Activated CD4-positive, alpha-beta memory T cell treated with anti-CD3 and anti-CD28 coated beads, Interleukin-2, amount 10 ng/mL, durations not matched to agents 7 days and 5 days (primary cell): ENCODE measurements at regions not wholly inside any gene's neighbourhood (a gene's known extent, or its start where the extent isn't known, plus 50 kb on each side); places are given as distances from the start of the nearest gene placed in this dataset.

Source experiments
- CTCF ChIA-PET: fragments of 350-600 bp; sonication (Branson Sonifier 250); formaldehyde crosslinking; loops from one replicate; lab custom pipeline; 2021; ENCODE audit warnings: antibody characterized with exemption, inconsistent platforms; lab: Charles Lee
- POLR2A ChIA-PET: fragments of 350-600 bp; sonication (Branson Sonifier 250); formaldehyde crosslinking; loops from one replicate; lab custom pipeline; 2021; ENCODE audit warnings: antibody characterized with exemption; lab: Charles Lee
- DNase-seq: peaks from one replicate; pipeline ENCODE4 v3.0.0-alpha.2; 2020
- H3K27ac Mint-ChIP-seq: one replicate; pipeline ENCODE4 v1.8.0; 2021; ENCODE audit warnings: mild to moderate bottlenecking, mixed read lengths
- H3K27me3 Mint-ChIP-seq: one replicate; pipeline ENCODE4 v1.8.0; 2021; ENCODE audit warnings: mixed read lengths
- H3K36me3 Mint-ChIP-seq: one replicate; pipeline ENCODE4 v1.8.0; 2021; ENCODE audit warnings: low read depth, mixed read lengths
- H3K4me1 Mint-ChIP-seq: one replicate; pipeline ENCODE4 v1.8.0; 2021; ENCODE audit warnings: mixed read lengths
- H3K4me3 Mint-ChIP-seq: one replicate; pipeline ENCODE4 v1.8.0; 2021; ENCODE audit warnings: mild to moderate bottlenecking, mixed read lengths
- H3K9me3 Mint-ChIP-seq: one replicate; pipeline ENCODE4 v1.8.0; 2021; ENCODE audit warnings: mixed read lengths

- no peaks in the 10 kb centered on the region for H3K4me1 Mint-ChIP-seq
- CTCF ChIA-PET: no interaction called here
- H3K9me3 Mint-ChIP-seq: no peaks in the 10 kb centered on the region
These were observed 55.3 kb upstream of the NOL4 start for GRCh38 chr18:34280000-34280399.

GRCh38 chr18:34280653-34281052 is 55.9 kb upstream of the NOL4 start:
- no peak overlapping the region for H3K4me3 Mint-ChIP-seq
- ChIA-PET CTCF (no interaction called here), POLR2A (no interaction called here)
- no peaks in the 10 kb centered on the region for H3K36me3 Mint-ChIP-seq
- DNase-seq: no peak
- no peaks in the 10 kb centered on the region for H3K9me3 Mint-ChIP-seq
- H3K4me1 Mint-ChIP-seq: no peaks in the 10 kb centered on the region
- no peaks in the 10 kb centered on the region for H3K27me3 Mint-ChIP-seq
- H3K27ac Mint-ChIP-seq: no peak overlapping the region

More at GRCh38 chr18:34280000-34280399, 55.3 kb upstream of the NOL4 start:
- POLR2A ChIA-PET: no interaction called here
- H3K36me3 Mint-ChIP-seq: no peaks in the 10 kb centered on the region
- no peak overlapping the region for H3K27ac Mint-ChIP-seq
- H3K4me3 Mint-ChIP-seq: no peak overlapping the region
- DNase-seq: no peak
- H3K27me3 Mint-ChIP-seq: no peaks in the 10 kb centered on the region

- ChIA-PET POLR2A (no interaction called here), CTCF (no interaction called here)
- Mint-ChIP-seq H3K4me1 (no peaks in the 10 kb centered on the region), H3K27ac (no peak overlapping the region), H3K27me3 (no peaks in the 10 kb centered on the region), H3K9me3 (peaks cover 2% of the 10 kb centered on the region), H3K36me3 (no peaks in the 10 kb centered on the region), H3K4me3 (no peak overlapping the region)
- no peak for DNase-seq
These were observed 56.6 kb upstream of the NOL4 start for GRCh38 chr18:34281290-34281689.

GRCh38 chr18:34281722-34282121 is 57.0 kb upstream of the NOL4 start:
- POLR2A ChIA-PET: no interaction called here
- H3K27ac Mint-ChIP-seq: no peak overlapping the region
- DNase-seq: no peak
- H3K9me3 Mint-ChIP-seq: peaks cover 4% of the 10 kb centered on the region
- CTCF ChIA-PET: no interaction called here
- H3K36me3 Mint-ChIP-seq: no peaks in the 10 kb centered on the region
- H3K4me1 Mint-ChIP-seq: no peaks in the 10 kb centered on the region
- H3K27me3 Mint-ChIP-seq: no peaks in the 10 kb centered on the region
- H3K4me3 Mint-ChIP-seq: no peak overlapping the region

- ChIA-PET POLR2A (no interaction called here), CTCF (no interaction called here)
- Mint-ChIP-seq H3K27me3 (no peaks in the 10 kb centered on the region), H3K4me3 (no peak overlapping the region), H3K27ac (no peak overlapping the region), H3K9me3 (peaks cover 9% of the 10 kb centered on the region), H3K36me3 (no peaks in the 10 kb centered on the region), H3K4me1 (no peaks in the 10 kb centered on the region)
- DNase-seq: no peak
These were observed 58.8 kb upstream of the NOL4 start for GRCh38 chr18:34283506-34283905.

GRCh38 chr18:34287825-34288224 is 63.1 kb upstream of the NOL4 start:
- Mint-ChIP-seq H3K27me3 (no peaks in the 10 kb centered on the region), H3K27ac (no peak overlapping the region), H3K9me3 (peaks cover 17% of the 10 kb centered on the region), H3K4me1 (no peaks in the 10 kb centered on the region), H3K36me3 (no peaks in the 10 kb centered on the region), H3K4me3 (no peak overlapping the region)
- POLR2A ChIA-PET: no interaction called here
- CTCF ChIA-PET: no interaction called here
- DNase-seq: no peak

- no peak for DNase-seq
- H3K4me3 Mint-ChIP-seq: no peak overlapping the region
- no peak overlapping the region for H3K27ac Mint-ChIP-seq
- H3K27me3 Mint-ChIP-seq: no peaks in the 10 kb centered on the region
- ChIA-PET CTCF (no interaction called here), POLR2A (no interaction called here)
- peaks cover 23% of the 10 kb centered on the region for H3K9me3 Mint-ChIP-seq
- no peaks in the 10 kb centered on the region for H3K4me1 Mint-ChIP-seq
- no peaks in the 10 kb centered on the region for H3K36me3 Mint-ChIP-seq
These were observed 67.9 kb upstream of the NOL4 start for GRCh38 chr18:34292594-34292993.

- no peaks in the 10 kb centered on the region for H3K27me3 Mint-ChIP-seq
- H3K36me3 Mint-ChIP-seq: no peaks in the 10 kb centered on the region
- DNase-seq: no peak
- POLR2A ChIA-PET: no interaction called here
- H3K27ac Mint-ChIP-seq: no peak overlapping the region
- H3K4me3 Mint-ChIP-seq: no peak overlapping the region
- CTCF ChIA-PET: no interaction called here
- H3K9me3 Mint-ChIP-seq: peaks cover 20% of the 10 kb centered on the region
- H3K4me1 Mint-ChIP-seq: no peaks in the 10 kb centered on the region
These were observed 72.6 kb upstream of the NOL4 start for GRCh38 chr18:34297287-34297686.

- Mint-ChIP-seq H3K36me3 (no peaks in the 10 kb centered on the region), H3K27ac (no peak overlapping the region), H3K9me3 (peaks cover 20% of the 10 kb centered on the region), H3K4me3 (no peak overlapping the region), H3K4me1 (no peaks in the 10 kb centered on the region), H3K27me3 (no peaks in the 10 kb centered on the region)
- ChIA-PET CTCF (no interaction called here), POLR2A (no interaction called here)
- DNase-seq: no peak
These were observed 75.1 kb upstream of the NOL4 start for GRCh38 chr18:34299828-34300227.

GRCh38 chr18:34311468-34311867 is 86.8 kb upstream of the NOL4 start:
- ChIA-PET POLR2A (no interaction called here), CTCF (no interaction called here)
- H3K27ac Mint-ChIP-seq: no peak overlapping the region
- H3K27me3 Mint-ChIP-seq: no peaks in the 10 kb centered on the region
- no peaks in the 10 kb centered on the region for H3K4me1 Mint-ChIP-seq
- H3K36me3 Mint-ChIP-seq: no peaks in the 10 kb centered on the region
- DNase-seq: no peak
- peaks cover 4% of the 10 kb centered on the region for H3K9me3 Mint-ChIP-seq
- no peak overlapping the region for H3K4me3 Mint-ChIP-seq

GRCh38 chr18:34314847-34315246 is 90.1 kb upstream of the NOL4 start:
- Mint-ChIP-seq H3K27ac (no peak overlapping the region), H3K4me3 (no peak overlapping the region), H3K9me3 (peaks cover 4% of the 10 kb centered on the region), H3K27me3 (no peaks in the 10 kb centered on the region), H3K36me3 (no peaks in the 10 kb centered on the region), H3K4me1 (no peaks in the 10 kb centered on the region)
- ChIA-PET CTCF (no interaction called here), POLR2A (no interaction called here)
- DNase-seq: no peak

GRCh38 chr18:34315591-34316352 is 91.1 kb upstream of the NOL4 start:
- no peaks in the 10 kb centered on the region for H3K27me3 Mint-ChIP-seq
- ChIA-PET POLR2A (no interaction called here), CTCF (no interaction called here)
- no peak overlapping the region for H3K27ac Mint-ChIP-seq
- no peaks in the 10 kb centered on the region for H3K4me1 Mint-ChIP-seq
- peaks cover 4% of the 10 kb centered on the region for H3K9me3 Mint-ChIP-seq
- H3K36me3 Mint-ChIP-seq: no peaks in the 10 kb centered on the region
- H3K4me3 Mint-ChIP-seq: no peak overlapping the region
- DNase-seq: no peak

- Mint-ChIP-seq H3K27me3 (no peaks in the 10 kb centered on the region), H3K36me3 (no peaks in the 10 kb centered on the region), H3K4me3 (no peak overlapping the region), H3K27ac (no peak overlapping the region), H3K4me1 (no peaks in the 10 kb centered on the region), H3K9me3 (no peaks in the 10 kb centered on the region)
- ChIA-PET CTCF (no interaction called here), POLR2A (no interaction called here)
- no peak for DNase-seq
These were observed 95.6 kb upstream of the NOL4 start for GRCh38 chr18:34320267-34320666.

- Mint-ChIP-seq H3K9me3 (peaks cover 4% of the 10 kb centered on the region), H3K36me3 (no peaks in the 10 kb centered on the region), H3K27me3 (no peaks in the 10 kb centered on the region), H3K4me3 (no peak overlapping the region), H3K4me1 (no peaks in the 10 kb centered on the region), H3K27ac (no peak overlapping the region)
- no peak for DNase-seq
- ChIA-PET POLR2A (no interaction called here), CTCF (no interaction called here)
These were observed 96.4 kb upstream of the NOL4 start for GRCh38 chr18:34321066-34321465.
